Renal cortical epithelial cell (primary cell): ENCODE measurements at regions not wholly inside any gene's neighbourhood (a gene's known extent, or its start where the extent isn't known, plus 50 kb on each side); places are given as distances from the start of the nearest gene placed in this dataset.
"Not testable (repeated sequence)": the region's sequence is repeated elsewhere in the genome, so short reads cannot be mapped to it uniquely, and the experiment has no call there.

Experiments
- DNase-seq: peaks from one replicate; pipeline ENCODE4 v3.0.0-alpha.2; 2011; ENCODE audit warnings: low read depth

DNA sequence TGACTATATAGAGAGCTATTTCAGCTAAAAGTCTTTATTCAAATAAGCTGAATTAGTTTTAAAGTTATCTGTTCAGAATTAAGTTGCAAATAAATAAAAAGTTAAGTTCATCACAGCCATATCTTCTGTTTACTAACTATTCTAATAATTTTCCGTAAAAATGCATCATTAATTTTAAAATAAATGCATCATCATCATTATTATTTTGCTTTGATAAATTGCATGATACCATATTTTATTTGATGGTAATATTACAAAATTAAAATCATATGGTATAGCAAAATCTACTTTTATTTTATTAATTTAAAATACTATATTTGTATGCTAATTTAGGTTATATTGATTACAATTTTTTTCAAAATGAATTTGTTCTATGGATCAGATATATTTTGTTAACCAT is 357.3 kb upstream of the NDST4 start:
- DNase-seq: no peak

DNA sequence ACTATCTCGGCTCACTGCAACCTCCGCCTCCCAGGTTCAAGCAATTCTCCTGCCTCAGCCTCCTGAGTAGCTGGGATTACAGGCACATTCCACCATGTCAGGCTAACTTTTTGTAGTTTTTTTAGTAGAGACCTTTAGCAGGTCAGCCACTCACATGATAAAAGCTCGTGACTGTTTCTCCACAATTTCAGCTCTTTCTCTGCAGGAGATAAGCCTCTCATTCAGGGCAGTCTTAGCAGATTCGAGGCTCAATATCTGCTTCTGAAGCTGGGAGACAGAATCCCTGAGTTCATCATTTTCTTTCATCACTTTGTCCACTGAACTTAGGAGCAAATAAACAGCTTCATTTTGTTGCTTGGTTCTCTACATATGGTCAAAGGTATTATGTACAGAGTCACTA is 345.9 kb upstream of the NDST4 start:
- not testable (repeated sequence) for DNase-seq

DNA sequence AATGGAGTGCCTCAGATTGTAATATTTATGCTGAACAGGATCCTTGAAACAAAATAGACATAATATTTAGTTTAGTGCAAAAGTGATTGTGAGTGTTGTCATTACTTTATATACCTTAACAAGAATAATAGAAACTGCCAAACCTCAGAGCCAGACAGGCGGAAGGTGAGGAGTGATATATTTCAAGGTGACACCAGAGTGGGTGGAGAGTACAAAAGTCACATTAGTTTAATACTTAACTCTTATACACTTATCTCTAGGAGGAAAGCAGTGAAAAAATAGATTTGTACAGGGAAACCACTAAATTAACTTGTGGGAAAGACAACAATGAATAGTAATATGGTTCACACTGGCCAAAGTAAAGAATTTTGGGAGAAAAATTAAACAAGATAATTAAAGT is 342.8 kb upstream of the NDST4 start:
- no peak for DNase-seq

DNA sequence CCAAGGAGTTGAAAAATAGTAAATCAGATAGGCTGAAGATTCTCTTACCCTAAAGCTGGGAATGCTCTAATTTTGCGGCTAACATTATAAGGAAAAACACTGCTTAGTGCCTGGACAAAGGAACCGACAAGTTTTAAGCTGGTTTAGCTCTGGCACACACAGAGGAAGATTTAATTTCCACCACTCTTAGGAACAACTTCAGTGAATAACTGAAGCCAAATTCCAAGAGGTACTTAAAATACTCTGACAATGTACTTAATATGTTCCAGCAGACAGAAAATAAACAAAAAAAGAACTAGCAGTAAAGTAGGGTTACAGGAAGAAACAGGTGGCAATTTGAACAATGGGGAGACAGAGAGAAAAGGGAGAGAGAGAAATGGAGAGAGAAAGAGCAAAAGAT is 340.8 kb upstream of the NDST4 start:
- DNase-seq: no peak

DNA sequence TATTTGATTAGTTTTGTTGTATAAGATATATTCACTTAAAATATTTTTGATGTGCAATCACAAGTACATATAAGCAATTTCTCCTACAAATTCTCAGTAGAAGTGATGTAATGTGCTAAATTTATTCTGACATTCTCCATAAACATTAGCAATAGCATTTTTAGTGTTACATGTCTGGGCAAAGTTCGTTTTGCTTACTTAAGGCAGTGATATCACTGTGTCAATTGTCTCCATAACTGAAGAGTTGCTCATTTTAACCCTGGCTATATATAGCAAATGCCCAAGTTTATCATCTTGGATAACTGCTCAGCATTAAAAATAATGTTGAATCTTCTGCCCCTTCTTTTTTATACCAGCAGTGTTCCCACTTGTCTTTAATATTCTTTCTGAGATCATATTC is 340.0 kb upstream of the NDST4 start:
- DNase-seq: no peak

DNA sequence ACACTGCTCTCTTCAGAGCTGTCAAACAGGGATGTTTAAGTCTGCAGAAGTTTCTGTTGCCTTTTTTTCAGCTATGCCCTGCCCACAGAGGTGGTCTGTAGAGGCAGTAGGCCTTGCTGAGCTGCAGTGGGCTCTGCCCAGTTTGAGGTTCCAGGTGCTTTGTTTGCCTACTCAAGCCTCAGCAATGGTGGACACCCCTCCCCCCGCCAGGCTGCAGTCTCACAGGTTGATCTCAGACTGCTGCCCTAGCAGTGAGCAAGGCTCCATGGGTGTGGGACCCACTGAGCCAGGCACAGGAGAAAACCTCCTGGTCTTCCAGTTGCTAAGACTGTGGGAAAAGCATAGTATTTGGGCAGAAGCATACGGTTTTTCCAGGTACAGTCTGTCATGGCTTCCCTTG is 338.8 kb upstream of the NDST4 start:
- DNase-seq: not testable (repeated sequence)

DNA sequence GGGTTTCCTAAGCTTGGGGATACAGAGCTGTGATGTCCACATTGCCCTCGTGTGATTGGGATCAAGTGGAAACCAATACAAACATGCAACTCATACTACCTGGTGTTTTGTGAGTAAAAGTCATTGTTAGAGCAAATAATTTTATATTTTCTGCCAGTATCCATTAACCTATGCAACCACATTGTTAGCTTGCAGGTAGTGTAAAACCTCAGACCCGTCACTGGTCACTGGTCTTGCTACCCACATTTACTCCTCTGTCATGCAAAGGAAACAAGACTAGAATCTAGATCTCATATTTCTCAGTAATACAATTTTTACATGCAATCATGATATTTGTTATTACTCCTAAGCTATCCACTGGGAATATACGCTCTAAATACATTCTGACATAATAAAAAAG is 324.3 kb upstream of the NDST4 start:
- DNase-seq: no peak

DNA sequence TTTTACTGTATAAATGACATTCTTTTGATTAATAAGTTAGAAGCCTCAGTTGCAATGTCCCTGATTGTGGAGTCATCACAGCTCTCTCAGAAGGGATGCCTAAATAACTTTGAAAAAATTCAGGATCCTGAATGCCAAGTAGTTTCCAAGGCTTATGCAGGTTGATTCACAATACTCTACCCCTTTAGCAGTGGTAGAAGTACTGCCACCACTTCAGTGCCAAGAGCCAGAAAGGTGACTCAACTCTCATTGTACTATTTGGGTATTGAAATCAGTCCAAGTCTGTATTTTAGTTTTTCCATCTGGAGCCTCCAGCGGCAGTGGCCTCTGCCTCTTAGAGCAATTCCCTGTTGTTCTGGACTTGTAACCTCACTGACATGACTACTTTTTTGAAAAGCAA is 320.1 kb upstream of the NDST4 start:
- DNase-seq: no peak

DNA sequence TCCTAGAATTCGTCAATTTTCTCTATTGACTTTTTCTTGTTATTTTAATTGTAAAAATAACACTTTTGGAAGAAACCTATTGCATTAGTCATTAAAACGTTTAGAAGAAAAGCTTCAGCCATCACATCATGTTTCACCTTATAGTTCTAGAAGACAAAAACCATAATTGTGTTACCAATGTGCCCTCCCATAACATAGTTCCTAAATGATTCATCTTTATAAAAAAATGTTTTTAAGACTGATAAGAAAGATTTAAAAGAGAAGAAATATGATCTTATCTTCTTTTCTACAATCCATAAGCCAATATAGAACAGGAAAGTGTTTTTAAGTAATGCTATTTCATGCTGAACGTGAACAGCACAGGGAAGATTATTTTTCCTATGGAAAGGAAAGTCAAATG is 316.6 kb upstream of the NDST4 start:
- no peak for DNase-seq

DNA sequence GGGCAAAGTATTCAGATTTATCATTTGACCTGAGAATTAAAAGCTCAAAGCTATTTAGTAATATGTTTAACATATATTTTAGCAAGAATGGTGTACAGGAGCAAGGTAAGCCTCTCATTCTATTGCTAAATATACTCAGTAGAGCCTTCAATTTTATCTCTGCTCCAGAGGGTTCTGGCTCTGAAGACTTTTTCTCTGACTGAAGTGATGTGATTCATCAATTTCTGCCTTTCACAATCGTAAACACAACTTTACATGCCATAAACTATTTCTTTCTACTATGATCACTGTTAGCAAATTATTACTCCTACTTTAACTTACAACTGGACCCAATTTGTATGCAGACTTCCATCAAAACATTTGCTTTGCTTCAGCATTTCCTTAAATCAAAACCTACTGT is 315.0 kb upstream of the NDST4 start:
- DNase-seq: no peak

DNA sequence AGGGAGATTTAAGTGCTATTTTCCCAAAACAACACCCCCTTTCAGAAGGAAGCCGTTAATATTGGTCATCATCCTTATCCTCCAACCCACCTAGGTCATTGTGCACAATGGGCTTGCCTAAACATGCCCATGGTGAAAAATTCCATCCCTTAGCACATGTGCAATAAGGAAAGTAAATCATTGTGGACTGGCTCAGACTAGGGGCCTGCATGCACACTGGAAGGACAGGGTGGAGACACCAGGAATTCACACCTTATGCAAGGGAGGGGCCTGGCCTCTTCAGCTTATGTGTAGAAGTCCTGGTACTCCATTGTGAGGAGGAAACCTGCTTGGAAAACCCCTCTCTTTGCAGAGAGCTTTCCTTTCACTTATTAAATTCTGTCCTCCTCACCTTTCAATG is 311.4 kb upstream of the NDST4 start:
- no peak for DNase-seq

DNA sequence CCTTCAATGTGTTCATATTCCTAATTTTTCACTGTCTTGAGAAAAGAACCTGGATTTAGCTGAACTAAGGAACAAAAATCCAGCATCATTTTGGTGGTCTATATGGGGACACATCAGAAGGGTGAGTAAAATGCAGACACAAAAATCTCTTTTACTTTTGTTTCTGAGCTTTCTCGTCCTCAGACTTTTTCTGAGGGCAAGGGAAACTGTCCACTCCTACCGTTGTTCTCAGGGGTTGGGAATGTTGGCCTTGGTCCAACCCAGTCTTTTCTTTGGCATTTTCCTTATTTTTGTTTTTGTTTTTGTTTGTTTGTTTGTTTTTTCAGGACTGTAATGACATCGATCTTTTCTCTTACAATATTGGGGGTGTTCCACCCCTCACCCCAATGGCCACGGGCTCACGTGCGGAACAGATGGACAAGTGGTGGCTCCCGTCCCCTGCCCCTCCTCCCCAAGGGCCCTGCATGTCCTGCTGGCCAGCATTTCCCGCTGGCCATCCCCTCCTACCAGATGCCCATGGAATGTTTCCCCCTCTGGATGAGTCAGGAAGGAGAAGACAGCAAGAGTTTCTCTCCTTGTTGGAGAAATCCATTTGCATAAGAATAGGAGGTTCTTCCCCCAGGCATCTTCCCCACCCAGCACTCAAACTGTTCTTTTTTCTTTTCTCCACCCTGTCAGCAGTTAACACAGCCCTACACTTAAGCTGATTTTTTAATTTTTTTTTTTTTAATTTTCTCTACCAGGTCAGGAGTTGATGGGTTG is 305.4 kb upstream of the NDST4 start:
- no peak for DNase-seq

DNA sequence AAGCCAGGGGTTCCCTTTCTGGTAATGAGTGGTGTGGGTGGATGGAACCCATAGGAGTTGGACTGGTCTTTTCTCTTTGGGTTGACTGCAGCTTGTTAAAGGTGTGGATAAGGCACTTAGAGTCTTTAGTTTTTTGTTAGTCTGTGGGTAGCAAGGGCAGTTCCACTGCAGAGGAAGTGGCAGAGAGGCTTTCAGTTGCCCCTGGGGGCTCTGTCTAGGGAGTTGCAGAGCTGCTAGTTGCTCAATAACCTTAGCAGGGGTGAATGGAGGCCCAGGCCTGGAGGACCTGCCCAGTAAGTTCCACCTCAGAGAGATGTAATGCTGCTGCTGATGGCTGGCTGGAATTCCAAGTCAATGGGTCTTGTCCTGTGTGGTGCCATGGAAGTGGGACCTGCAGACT is 282.6 kb upstream of the NDST4 start:
- DNase-seq: no peak

DNA sequence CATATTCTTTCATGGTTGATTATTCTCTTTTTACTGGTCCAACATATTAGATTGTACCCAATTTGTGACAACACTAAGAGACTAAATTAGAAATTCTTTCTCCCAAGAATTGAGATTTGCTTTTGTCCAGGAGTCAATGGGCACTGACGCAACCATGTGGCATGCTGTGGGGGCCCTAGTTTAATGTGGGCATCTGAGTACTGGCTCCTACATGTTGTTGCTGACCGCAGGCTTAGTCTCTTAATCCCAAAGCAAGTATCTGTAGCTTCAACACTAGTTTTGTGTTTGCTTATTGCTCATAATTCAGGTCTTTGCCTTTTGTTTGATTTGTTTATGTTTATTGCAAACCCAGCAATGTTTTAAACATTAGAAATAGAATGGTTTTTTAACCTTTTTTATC is 263.4 kb upstream of the NDST4 start:
- no peak for DNase-seq

DNA sequence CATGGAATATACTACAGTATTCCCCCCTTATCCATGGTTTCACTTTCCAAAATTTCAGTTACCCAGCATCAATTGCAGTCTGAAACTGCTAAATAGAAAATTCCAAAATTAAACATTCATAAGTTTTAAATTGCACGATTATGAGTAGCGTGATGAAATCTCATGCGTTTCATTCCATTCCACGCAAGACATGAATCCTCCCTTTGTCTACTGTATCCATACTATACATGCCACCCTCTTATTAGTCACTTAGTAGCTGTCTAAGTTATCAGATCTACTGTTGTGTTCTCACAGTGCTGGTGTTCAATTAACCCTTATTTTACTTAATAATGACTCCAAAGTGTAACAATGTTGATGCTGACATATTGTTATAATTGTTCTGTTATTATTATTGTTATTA is 261.2 kb upstream of the NDST4 start:
- DNase-seq: no peak

DNA sequence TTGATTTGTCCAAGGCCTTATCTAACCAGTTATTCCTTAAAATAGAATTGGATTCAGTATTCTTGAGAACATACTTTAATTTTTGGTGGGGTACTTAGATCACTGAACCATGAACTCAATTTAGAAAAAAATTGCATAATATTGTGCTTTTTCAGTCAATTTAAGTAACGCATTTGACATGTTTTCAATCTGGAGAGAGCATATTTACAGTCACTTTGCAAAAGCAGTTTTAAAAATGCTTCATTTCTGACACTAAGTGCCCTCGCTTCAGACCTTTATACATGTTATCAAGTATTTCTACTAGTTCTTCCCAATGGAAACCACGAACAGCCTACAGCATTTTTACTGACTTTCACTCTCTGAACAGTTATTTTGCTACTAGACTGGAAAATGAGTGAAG is 257.1 kb upstream of the NDST4 start:
- DNase-seq: no peak

DNA sequence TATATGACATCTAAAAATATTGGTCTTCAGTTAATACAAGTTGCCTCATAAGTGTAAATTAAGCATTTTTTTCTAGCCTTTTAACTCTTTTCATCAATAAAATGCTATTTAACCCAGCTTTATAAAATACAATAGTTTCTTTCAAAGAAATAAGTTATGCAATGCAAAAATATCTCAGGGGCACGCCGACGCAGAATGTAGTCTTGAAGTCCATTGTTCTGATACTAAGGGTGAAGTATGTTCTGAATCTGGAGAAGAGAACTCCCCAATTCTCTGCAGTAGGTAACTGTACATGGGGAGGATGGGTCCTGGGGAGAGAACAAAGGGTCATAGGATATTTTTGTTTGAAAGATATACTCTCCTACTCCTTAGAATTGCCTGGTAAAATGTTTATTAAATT is 256.6 kb upstream of the NDST4 start:
- no peak for DNase-seq

DNA sequence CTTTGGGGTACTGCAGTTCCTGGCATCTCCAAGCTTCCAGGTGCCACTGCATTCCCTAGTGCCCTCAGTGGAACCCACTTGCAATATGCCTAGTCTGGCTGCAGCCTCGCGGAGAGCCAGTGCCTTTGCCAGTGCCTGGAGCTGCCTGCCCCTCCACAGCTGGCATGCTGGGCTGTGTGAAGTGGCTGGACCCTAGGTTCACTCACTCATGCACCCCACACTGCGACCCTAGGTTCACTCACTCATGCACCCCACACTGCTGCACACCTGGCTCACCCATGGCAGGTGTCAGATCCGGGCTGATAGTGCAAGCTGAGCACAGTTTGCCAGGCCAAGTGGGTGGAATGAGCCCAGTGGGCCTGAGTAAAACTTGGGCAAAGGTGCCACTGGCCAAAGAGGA is 253.0 kb upstream of the NDST4 start:
- DNase-seq: no peak

DNA sequence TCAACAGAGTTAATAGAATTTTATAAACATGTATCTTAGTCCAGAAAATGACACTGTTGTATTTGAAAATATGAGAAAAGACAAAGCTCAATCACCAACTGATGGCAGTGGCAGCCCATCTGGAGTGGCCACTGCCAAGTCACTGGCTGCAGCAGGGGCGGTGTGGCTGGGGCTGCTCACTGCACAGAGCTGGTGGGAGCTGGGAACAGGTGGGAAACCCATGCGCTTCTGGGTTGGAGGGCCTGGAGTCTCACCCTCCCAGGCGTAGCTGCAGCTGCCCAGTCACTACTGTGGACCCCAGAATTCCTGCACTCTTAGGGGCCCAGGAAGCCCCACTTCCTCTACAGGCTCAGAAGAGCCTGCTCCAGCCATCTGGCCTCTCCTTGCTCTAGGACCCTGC is 251.8 kb upstream of the NDST4 start:
- no peak for DNase-seq

DNA sequence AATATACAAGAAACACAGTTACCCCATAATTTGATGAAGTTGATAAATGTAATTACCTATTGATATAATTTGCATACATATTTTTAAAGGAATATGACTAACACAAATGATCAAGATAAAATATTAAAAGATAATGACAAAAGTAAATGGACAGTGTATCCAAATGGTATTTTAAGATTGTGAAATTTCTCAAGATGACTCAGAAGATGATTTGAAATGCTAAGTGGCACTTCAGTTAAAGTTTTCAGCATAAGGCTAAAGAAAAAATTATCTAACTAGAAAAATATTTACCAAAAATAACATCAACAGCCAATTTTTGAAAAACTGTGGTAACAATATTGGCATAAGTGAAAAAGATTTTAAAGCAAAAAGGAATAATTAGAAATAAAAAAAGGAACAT is 248.4 kb upstream of the NDST4 start:
- DNase-seq: no peak

DNA sequence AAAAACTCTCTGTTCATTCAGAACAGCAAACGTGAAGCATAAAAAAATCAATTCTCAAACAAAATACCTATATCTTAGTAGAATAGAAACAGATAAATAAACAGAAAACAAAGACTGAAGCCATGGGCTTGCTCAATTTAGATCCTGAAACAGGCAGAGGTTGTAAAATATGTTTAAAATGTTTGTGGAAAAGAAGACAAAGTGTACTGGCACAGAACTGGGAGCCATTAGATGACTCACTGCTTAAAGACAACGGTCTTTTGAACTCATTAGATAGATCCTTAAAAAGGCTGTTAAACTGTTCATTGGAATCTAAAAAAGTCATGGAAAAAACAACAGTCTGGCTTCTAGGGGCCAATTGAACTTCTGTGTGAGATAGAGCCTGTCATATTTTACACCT is 247.0 kb upstream of the NDST4 start:
- DNase-seq: peak; percentile 2

DNA sequence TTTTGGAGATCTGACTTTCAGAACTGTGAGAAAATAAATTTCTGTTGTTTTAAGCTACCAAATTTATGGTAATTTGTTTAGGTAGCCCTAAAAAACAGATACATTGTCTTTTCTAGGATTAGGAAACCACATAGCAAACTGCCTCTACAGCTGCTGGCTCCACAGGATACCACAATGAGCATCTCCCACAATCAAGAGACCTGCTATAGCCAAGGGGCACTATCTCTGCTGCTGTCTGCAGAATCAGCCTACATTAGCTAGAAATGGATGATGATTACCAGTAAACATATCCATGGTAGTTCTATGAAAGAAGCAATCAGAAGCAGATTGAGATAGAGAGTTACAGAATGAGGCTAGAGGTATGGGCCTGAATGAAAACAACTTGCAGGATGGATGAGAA is 244.4 kb upstream of the NDST4 start:
- no peak for DNase-seq

DNA sequence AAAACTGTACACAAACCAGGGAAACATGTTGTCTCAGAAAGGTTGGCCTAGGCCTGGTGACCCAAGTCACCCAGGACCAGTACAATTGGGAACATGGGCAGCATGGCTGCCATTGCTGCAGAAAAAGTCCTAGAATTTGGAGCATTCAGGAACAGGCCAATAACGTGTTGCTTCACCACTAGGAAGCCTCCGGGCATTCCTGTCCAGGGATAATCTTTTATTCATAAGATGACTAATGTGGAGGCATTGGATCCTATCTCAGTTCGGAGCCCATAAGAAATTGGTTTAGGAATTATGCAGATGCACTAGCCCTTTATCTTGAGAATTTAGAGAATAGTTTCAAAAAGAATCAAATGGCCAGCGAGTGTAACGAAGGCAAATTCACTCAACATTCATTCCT is 242.8 kb upstream of the NDST4 start:
- DNase-seq: peak; percentile 6

DNA sequence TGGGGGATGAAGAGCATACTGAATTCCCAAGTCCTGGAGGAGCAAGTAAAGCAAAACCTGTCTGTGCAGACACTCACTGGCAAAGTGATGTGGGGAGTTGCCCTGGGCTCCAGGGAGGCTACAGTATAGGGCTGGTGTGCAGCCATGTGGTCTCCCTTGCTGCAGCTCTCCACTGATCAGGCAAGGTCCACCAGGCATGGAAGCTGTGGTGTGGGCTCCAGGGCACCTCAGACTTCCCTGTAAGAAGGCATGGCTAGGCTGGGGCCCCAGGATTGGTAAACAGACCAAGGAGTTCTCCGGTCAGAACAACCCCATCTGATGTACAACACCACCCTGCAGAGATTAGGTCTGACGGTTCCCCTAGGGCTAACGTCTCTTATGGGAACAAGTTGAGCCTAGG is 241.9 kb upstream of the NDST4 start:
- DNase-seq: no peak

DNA sequence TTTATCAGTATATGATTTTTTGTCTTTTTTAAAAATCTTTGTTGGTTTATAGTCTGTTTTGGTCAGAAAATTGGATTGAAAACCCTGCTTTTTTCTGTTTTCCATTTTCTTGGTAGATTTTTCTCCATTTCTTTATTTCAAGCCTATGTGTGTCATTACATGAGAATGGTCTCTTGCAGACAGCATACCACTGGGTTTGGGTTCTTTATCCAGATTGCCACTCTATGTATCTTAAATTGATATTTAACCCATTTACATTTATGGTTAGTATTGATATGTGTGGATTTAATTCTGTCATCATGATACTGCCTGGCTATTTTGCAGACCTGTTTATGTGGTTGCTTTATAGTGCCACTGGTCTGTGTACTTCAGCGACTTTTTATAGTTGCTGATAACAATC is 239.9 kb upstream of the NDST4 start:
- no peak for DNase-seq
